Body of pancreas (tissue), 4 donors: ENCODE measurements at regions not wholly inside any gene's neighbourhood (a gene's known extent, or its start where the extent isn't known, plus 50 kb on each side); places are given as distances from the start of the nearest gene placed in this dataset.

ENCODE experiments used
- ATAC-seq: fragments of 150-250 bp; one replicate; pipeline ENCODE4 v1.9.1; 2016
- DNase-seq, 4 donors: peaks; one replicate each; pipeline ENCODE4 v3.0.0-alpha.2; 2019
- H3K27ac ChIP-seq, 4 donors: fragments of 200-600 bp; sonication (generic); 1 replicate in 3 of 4; 2 replicates in 1 of 4; pipeline versions ENCODE4 v1.5.1 to v1.6.1; 2016 to 2019; ENCODE audit warnings: mild to moderate bottlenecking in 1 of 4, mixed read lengths in 1 of 4, moderate library complexity in 1 of 4
- H3K27me3 ChIP-seq, 2 donors: fragments of 200-600 bp; sonication (generic); one replicate each; pipeline ENCODE4 v1.6.0; 2016; ENCODE audit warnings: mild to moderate bottlenecking in 1 of 2
- H3K36me3 ChIP-seq, 2 donors: fragments of 200-600 bp; sonication (generic); replicated peaks in 1 of 2; 2 replicates each; pipeline ENCODE4 v1.5.1; 2016; ENCODE audit warnings: low read depth in 2 of 2; ENCODE audit not compliant: insufficient read depth in 1 of 2
- H3K4me1 ChIP-seq: fragments of 200-600 bp; sonication (generic); one replicate; pipeline ENCODE4 v1.6.0; 2016
- H3K4me3 ChIP-seq, 2 donors: fragments of 200-600 bp; sonication (generic); 1 replicate in 1 of 2; 2 replicates in 1 of 2; pipeline ENCODE4 v1.5.1; 2016 to 2019
- H3K9me3 ChIP-seq, 3 donors: fragments of 200-600 bp; sonication (generic); 1 replicate in 2 of 3; 2 replicates in 1 of 3; pipeline ENCODE4 v1.5.1; 2016
- POLR2A ChIP-seq, 3 donors: fragments of 450-650 bp; IDR thresholded peaks; one replicate each; pipeline ENCODE4 v1.6.1; 2016; ENCODE audit warnings: antibody characterized with exemption in 3 of 3, mild to moderate bottlenecking in 2 of 3
- WGBS, 2 donors: methylation state at CpG; one replicate each; pipeline ENCODE4 v1.1.5; 2017; 5-methylcytosine and 5-hydroxymethylcytosine counted together
- intact Hi-C: fragments of 100-400 bp; cut with DNase I; formaldehyde crosslinking; loops from one replicate; pipeline ENCODE4 v1.15.1; 2023
- TF ChIP-seq, protein P1 (sequence below), 7 experiments: fragments of 450-650 bp in 4 of 7; fragments of 200-600 bp in 3 of 7; sonication (generic) in 3 of 7; IDR thresholded peaks; one replicate each; pipeline ENCODE4 v1.5.1; 2016 to 2019; ENCODE audit warnings: antibody characterized with exemption in 7 of 7

DNA sequence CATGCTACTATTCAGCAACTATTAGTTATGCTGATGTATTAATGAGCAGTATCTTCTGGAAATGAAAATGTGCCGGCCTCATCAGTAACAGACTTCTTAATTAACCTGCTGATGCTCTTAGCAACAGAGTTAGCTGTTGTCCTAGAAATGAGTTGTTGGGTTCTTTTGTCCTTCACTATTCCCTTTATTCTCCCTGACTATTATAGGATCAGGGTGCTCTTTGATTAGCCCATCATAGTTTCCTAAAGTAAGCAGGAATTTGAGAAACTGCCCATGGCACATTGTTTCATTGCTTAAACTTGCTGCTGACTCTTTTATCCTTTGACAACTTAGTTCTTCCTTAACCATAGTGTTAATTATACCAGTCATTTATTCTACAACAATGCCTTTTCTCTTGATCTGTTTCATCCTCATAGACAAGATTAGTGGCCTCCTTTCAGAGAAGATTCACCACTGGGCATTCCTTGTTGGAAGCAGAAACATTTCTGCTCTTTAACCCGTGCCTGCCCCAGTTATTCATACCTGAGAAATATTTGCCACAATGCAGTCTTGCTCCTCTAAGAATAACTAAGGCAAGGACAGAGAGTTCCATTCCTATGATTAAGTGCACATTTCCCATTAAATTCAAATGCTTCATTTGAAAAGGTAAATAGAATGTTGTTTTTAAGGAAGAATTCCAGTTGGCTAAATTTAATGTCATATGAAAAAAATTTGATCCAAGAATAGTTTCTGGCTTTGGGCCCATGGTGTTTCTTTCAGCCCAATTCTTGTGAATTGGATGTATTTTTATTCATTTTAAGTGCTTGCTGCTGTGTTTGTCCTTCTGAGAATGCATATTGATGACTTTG, 573.3 kb upstream of the TBL1XR1 start:
- Histone ChIP-seq H3K36me3 (no peaks in the 10 kb centered on the region), H3K4me1 (peaks cover 9% of the 10 kb centered on the region), H3K27ac (no peak overlapping the region), H3K27me3 (no peaks in the 10 kb centered on the region), H3K9me3 (no peaks in the 10 kb centered on the region), H3K4me3 (no peak overlapping the region)
- intact Hi-C loops, result no loop called here
- TF ChIP-seq, protein P1, sequence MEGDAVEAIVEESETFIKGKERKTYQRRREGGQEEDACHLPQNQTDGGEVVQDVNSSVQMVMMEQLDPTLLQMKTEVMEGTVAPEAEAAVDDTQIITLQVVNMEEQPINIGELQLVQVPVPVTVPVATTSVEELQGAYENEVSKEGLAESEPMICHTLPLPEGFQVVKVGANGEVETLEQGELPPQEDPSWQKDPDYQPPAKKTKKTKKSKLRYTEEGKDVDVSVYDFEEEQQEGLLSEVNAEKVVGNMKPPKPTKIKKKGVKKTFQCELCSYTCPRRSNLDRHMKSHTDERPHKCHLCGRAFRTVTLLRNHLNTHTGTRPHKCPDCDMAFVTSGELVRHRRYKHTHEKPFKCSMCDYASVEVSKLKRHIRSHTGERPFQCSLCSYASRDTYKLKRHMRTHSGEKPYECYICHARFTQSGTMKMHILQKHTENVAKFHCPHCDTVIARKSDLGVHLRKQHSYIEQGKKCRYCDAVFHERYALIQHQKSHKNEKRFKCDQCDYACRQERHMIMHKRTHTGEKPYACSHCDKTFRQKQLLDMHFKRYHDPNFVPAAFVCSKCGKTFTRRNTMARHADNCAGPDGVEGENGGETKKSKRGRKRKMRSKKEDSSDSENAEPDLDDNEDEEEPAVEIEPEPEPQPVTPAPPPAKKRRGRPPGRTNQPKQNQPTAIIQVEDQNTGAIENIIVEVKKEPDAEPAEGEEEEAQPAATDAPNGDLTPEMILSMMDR (IDR thresholded peaks at IDR 0.05), result no peak
- TF ChIP-seq POLR2A (IDR thresholded peaks at IDR 0.05), result no peak
- no peak for DNase-seq
- WGBS, 2 donors, result 63 to 65% methylated on average over 2 of the region's 2 CpGs
- ATAC-seq, result no peak

- Histone ChIP-seq H3K27me3 (no peaks in the 10 kb centered on the region), H3K4me3 (no peak overlapping the region), H3K36me3 (no peaks in the 10 kb centered on the region), H3K4me1 (peaks cover 9% of the 10 kb centered on the region), H3K27ac (no peak overlapping the region), H3K9me3 (no peaks in the 10 kb centered on the region)
- ATAC-seq (no peak), DNase-seq (no peak)
- 88 to 94% methylated on average over 2 of the region's 2 CpGs for WGBS, 2 donors
- intact Hi-C loops, result no loop called here
- TF ChIP-seq POLR2A (IDR thresholded peaks at IDR 0.05), result no peak
- TF ChIP-seq, protein P1 (IDR thresholded peaks at IDR 0.05), result no peak
Observed at GRCh38 chr3:177771780-177772179, 574.5 kb upstream of the TBL1XR1 start.

GRCh38 chr3:177772908-177773557, 575.8 kb upstream of the TBL1XR1 start:
- Histone ChIP-seq H3K27ac (no peak overlapping the region), H3K27me3 (no peaks in the 10 kb centered on the region), H3K4me1 (peaks cover 9% of the 10 kb centered on the region), H3K36me3 (no peaks in the 10 kb centered on the region), H3K4me3 (no peak overlapping the region), H3K9me3 (no peaks in the 10 kb centered on the region)
- WGBS, 2 donors, result 59 to 67% methylated on average over 3 of the region's 3 CpGs
- DNase-seq (no peak), ATAC-seq (no peak)
- intact Hi-C loops, result no loop called here
- no peak for TF ChIP-seq POLR2A (IDR thresholded peaks at IDR 0.05)
- TF ChIP-seq, protein P1 (IDR thresholded peaks at IDR 0.05), result no peak

GRCh38 chr3:177773717-177774116, 576.4 kb upstream of the TBL1XR1 start:
- intact Hi-C loops, result no loop called here
- no peak overlapping the region for H3K4me3 ChIP-seq
- DNase-seq (no peak), ATAC-seq (no peak)
- H3K27ac ChIP-seq, result no peak overlapping the region
- WGBS, 2 donors, result 77 to 80% methylated on average over 1 of the region's 1 CpG
- H3K36me3 ChIP-seq, result no peaks in the 10 kb centered on the region
- TF ChIP-seq, protein P1 (IDR thresholded peaks at IDR 0.05), result no peak
- TF ChIP-seq POLR2A (IDR thresholded peaks at IDR 0.05), result no peak
- H3K27me3 ChIP-seq, result no peaks in the 10 kb centered on the region
- H3K9me3 ChIP-seq, result no peaks in the 10 kb centered on the region
- peaks cover 9% of the 10 kb centered on the region for H3K4me1 ChIP-seq
